GM21717 (cell line): ENCODE measurements at regions not wholly inside any gene's neighbourhood (a gene's known extent, or its start where the extent isn't known, plus 50 kb on each side); places are given as distances from the start of the nearest gene placed in this dataset.

Source experiments
- ATAC-seq: cut with Tn5 transposase; IDR thresholded peaks from one replicate; pipeline ENCODE4 v1.9.1; 2021; ENCODE audit warnings: mild to moderate bottlenecking, moderate library complexity; ENCODE audit not compliant: unreplicated experiment

DNA sequence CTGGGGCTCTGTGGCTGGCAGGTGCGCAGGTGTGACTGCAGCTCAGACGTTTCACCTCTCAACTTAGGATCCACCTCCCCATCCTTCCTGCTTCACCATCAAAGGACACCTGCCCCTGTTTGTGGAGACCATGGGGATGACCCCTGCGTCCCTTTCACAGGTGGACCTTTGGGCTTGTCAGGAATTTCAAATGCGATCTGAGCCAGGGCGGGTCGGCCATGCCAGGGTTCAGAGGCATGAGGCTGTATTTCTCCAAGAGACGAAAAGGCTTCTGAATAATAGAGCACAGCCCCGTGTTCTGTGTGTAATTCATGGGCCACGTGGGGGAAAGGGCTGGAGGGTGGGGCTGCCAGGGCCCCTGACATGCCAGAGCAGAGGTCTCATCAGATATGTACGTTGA lies 668.0 kb downstream of the BRD1 start:
- ATAC-seq = no peak

DNA sequence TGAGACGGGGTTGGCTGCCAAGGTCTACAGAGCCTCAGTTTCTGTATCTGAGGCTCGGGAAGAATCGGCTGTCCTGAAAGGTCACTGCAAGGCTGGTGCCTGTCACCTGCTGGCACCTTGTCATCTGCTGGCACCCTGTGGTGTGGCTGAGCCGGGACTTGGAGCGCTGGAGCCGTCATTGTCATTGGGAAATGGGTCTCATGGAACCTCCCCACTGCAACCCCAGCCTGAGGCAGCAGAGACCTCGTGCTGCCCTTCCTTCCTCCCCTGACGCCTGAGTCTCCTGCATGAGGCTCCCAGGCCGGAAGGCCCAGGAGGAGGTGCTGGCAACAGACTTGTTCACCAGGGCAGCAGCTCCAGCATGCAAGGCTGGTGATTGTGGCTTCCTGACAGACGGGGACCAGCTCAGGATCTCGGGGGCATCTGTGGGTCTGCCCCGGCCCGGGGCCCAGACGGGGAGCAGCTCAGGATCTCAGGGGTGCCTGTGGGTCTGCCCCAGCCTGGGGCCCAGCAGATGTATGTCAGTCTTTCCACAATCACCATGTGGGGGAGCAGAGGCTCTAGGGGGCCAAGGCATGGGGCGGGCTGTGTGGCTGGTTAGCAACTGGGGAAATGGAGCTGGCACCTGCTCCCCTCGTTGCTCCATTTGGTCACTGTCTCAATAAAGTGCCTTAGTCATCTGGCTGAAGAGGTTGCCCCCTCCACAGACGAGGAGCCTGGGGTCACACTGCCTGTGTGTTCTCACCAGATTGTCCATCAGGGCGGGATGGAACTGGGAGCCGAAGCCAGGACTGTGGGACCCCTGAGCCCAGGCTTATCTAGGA lies 668.7 kb downstream of the BRD1 start:
- no peak for ATAC-seq

DNA sequence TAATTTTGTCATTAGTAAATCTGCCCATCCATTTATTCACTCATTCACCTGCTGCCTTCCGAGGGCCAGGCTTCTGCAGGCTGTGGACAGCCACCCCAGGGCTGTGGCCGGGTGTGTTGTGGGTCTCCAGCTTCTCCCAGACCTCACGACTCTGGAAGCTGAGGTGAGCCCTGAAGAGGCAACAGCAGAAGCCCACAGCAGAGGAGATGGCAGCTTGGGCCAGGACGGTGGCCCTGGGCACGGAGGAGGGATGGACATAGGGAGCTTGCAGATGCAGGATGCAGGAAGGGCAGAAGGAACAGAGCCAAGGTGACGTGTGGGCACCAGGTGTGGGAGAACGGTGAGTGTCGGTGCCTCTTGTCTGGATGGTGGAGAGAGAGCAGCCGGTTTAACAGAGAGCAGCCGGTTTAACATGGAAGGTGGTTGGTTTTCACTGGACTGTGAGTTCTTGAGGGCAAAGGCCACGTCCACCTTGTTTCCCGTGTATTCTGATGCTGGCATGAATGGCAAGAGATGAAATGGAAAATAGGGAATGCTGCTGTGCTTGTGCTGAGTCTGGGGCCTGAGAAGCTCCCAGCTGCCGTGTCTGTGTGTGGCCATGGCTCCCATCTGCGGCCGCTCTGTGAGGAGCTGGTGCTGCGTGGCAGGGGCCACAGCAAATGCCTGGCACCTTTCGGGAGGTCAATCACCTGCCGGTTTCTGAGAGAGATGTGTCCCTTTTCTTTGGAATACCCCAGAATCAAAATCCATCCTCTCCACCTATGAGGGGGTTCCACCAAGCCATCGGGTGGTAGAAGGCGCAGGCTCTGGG lies 669.9 kb downstream of the BRD1 start:
- no peak for ATAC-seq

- ATAC-seq = no peak
Measured at GRCh38 chr22:49156662-49157285, 670.9 kb downstream of the BRD1 start.

DNA sequence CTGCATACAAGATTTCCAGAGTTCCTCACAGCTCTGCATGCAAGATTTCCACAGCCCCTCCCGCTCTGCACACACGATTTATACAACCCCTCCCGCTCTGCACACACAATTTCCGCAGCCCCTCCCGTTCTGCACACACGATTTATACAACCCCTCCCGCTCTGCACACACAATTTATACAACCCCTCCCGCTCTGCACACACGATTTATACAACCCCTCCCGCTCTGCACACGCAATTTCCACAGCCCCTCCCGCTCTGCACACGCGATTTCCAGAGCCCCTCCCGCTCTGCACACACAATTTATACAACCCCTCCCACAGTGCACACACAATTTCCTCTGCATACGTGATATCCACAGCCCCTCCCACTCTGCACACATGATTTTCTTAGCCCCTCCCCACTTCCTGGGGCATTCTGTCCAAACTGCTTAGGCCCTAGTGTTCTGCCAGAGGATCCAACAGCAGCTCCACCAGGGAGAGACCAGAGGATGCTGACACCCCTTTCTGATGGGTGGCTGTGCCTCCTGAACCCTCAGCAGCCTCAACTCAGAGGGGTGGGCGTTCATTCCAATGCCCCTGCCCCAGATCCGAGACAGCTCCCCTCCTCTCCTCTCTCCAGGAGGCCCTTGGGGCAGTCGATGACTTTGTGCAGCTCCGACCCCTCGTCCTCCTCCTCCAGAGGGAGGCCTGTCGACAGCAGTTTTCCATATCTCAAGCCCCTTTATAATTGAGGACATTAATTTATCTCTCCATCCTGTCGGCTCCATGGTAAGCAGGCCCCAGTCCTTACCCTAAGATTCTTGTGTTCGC lies 671.7 kb downstream of the BRD1 start:
- ATAC-seq = no peak

GRCh38 chr22:49155039-49155769 lies 672.5 kb downstream of the BRD1 start:
- no peak for ATAC-seq

- ATAC-seq = no peak
Measured at GRCh38 chr22:49154433-49154832, 673.2 kb downstream of the BRD1 start.

GRCh38 chr22:49153921-49154320 lies 673.8 kb downstream of the BRD1 start:
- ATAC-seq = no peak

DNA sequence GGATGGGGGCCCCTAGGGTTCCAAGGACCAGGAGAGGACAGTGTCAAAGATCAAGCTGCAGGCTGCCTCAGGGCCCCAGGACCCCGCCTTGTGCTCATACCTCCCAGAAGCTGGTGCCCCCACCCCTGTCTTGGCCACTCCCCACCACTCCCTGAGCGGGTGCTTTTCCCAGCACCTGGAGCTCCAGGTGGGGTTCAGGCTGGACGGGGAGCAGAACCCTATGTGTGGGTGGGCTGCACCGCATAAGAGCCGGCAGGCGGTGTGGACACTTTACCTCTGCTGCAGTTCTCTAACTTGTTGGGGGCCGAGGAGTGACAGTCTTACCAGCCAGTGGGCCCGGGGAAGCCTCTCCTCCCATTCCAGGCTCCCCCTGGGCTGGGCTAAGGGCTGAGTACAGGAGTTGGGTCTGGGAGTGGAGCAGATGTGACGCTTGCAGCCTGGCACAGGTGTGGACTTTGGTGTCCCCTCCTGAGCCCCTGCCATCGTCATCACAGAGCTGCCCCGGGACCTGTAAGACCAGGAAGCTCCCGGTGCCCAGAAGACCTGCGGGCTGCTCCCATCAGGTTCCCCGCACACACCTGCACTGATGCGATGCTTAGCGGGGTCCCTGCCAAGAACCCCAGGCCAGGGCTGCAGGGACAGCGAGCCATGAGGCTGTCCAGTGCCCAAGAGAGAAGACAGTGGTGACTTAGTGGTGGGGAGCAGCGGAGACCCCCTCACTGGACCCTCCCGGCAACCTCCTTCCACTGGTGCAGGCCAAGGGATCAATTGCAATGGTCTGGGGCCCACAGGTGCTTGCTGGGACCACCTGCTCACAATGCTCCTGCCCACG lies 674.5 kb downstream of the BRD1 start:
- no peak for ATAC-seq

- no peak for ATAC-seq
Measured at GRCh38 chr22:49152127-49152938, 675.3 kb downstream of the BRD1 start.

- ATAC-seq = no peak
Measured at GRCh38 chr22:49151256-49152126, 676.2 kb downstream of the BRD1 start.

DNA sequence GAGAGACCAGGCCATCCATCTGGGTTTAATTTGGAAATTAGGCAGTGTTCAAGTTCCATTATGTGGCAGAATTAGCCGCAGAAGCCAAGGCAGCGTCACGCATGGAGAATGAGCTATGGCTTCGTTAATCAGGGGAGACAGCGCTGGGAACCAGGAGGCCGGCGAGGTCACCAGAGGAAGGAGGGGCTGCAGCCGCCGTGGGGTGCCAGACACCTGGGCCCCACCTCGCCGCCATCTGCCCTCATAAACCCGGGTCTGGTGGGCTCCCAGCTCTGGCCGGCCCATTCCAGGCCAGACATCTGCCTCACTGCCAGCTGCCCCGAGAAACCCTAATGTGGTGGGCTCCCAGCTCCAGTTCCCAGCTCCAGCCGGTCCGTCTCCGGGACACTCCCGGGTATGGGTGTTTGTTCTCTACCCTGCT lies 676.9 kb downstream of the BRD1 start:
- no peak for ATAC-seq

- no peak for ATAC-seq
Measured at GRCh38 chr22:49149721-49150608, 677.7 kb downstream of the BRD1 start.

- ATAC-seq = no peak
Measured at GRCh38 chr22:49148895-49149418, 678.7 kb downstream of the BRD1 start.

- no peak for ATAC-seq
Measured at GRCh38 chr22:49147617-49148175, 680.0 kb downstream of the BRD1 start.

- ATAC-seq = no peak
Measured at GRCh38 chr22:49147171-49147570, 680.5 kb downstream of the BRD1 start.
